ENCODE measurements at regions not wholly inside any gene's neighbourhood (a gene's known extent, or its start where the extent isn't known, plus 50 kb on each side); places are given as distances from the start of the nearest gene placed in this dataset.

DNA sequence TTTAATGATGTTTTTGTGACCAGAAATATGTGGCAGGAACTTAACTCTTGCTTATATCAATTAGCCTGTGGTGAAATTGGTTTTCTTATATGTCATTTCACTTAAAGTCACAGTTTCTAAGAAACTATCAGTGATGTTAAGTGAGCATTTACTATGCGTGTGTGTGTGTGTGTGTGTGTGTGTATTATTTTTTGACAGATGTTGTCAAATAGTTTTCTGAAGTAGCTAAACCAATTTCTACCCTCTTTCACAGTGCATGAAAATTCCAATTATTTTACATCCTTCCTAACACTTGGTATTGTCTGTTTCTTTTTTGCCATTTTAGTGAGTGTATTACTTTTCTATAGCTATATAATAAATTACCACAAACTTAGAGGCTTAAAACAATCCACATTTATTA is 122.1 kb upstream of the CAND1 start:
- no peak for DNase-seq (ENCODE audit: low read depth in 3 of 3)

- DNase-seq (ENCODE audit: low read depth in 3 of 3): no peak
These were observed 121.7 kb upstream of the CAND1 start for GRCh38 chr12:67147447-67147846.

DNA sequence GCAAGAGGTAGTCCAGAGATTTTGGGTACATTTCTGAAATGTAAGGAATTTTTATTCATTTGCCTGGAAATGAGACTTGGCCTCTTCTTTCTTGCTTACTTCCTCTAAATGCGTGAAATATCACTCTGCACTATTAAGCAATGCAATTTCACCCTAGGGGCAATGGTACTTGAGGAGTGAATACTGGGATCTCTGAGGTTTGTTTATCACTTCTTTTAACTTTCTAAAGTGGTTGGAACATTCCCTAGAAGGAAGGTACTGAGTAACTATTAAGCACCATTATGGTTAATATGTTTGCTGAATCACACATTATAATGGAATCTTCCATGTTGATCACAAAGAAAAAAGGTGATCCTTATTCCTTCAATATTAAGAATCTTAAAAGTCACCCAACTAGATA is 120.9 kb upstream of the CAND1 start:
- no peak for DNase-seq (ENCODE audit: low read depth in 3 of 3)

DNA sequence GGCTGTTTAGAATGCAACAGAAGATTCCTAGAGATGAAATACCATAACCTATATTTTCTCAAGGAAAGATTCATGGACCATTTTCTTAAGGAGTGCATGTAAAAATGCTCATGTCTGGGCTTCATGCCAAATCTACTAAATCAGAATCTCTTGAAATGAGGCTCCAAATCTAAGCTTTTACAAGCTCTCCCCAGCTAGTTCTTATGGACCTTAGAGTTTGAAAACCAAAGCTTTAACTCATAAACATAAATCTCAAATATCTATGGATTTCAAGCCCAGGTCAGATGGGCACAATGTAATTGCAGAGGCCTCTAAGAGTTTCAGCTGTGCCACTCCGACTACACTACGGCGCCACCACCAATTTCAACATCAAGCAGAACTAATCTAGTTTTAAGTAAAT is 117.3 kb upstream of the CAND1 start:
- DNase-seq (ENCODE audit: low read depth in 3 of 3): no peak

DNA sequence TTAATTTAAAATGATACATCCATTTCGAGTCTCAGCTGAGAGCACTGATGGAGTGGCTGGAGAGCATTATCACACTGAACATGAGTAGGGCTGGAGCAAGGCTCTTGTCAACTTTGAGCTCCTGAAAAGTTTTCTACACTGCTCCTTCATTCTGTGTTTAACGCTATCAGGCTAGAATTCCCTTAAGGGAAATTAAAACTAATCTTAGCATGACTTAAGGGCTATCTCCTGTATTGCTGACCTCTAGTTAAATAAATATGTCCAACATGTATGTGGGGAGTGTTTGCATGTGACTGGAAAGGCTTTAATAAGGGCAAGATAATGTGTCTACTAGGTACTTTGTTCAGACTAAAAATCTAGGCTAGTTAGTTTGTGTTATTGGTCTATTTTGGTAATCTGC is 116.7 kb upstream of the CAND1 start:
- DNase-seq (ENCODE audit: low read depth in 3 of 3): no peak

DNA sequence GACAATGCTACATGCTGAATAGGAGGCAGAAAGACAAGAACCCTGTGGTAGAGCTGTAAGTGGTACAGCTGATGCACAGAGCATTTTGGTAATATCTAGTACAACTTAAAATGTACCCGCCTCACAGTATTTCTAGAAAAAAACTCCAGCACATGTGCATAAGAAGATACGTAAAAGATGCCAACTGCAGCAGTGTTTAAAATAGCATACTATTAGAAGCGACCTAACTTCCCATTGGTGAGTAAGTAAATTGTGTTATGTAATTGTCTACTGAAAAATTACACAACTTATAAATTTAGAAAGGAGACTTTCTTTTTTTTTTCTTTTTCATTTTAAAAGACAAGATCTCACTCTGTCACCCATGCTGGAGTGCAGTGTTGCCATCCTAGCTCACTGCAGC is 114.3 kb upstream of the CAND1 start:
- DNase-seq (ENCODE audit: low read depth in 3 of 3): no peak

DNA sequence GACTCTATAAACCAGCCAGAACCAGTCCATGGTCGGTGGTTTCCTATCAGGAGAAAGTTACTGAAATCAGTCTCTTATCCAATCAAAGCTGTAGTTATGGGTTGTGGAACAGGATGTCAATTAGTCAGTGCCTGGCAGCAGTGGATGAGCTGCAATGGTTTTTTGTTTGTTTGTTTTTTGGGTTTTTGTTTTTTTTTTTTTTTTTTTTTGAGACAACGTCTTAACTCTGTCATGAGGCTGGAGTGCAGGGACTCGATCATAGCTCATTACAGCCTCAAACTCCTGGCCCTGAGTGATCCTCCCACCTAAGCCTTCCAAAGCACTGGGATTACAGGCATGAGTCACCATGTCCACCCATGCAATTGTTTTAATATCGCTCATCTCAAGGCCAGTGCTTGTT is 113.3 kb upstream of the CAND1 start:
- DNase-seq (ENCODE audit: low read depth in 3 of 3): no peak

- DNase-seq (ENCODE audit: low read depth in 3 of 3): peak in 2 of 3 experiments; percentile 6 to 11
These were observed 107.7 kb upstream of the CAND1 start for GRCh38 chr12:67161322-67161918.

GRCh38 chr12:67173258-67173657 is 95.9 kb upstream of the CAND1 start:
- DNase-seq (ENCODE audit: low read depth in 3 of 3): no peak

GRCh38 chr12:67182551-67182950 is 86.6 kb upstream of the CAND1 start:
- DNase-seq (ENCODE audit: low read depth in 3 of 3): no peak

DNA sequence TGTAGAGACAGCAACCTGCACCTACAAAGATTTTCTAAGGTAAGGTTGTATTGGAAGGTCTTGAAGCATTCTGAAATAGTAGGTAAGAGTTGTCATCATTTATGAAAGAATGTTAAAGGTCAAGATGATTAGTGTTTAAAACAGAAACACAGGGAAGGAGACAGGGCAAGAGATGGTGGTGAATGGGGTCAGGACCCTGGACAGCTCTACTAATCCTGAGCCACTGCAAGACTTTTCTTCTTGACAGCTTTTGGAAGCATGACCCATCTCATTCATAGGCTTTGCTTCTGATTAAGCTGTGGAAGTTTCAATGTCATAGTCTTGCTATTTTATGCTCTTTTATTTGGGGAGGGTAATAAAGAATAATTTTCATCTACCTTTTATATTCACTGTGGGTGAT is 75.5 kb upstream of the CAND1 start:
- no peak for DNase-seq (ENCODE audit: low read depth in 3 of 3)

DNA sequence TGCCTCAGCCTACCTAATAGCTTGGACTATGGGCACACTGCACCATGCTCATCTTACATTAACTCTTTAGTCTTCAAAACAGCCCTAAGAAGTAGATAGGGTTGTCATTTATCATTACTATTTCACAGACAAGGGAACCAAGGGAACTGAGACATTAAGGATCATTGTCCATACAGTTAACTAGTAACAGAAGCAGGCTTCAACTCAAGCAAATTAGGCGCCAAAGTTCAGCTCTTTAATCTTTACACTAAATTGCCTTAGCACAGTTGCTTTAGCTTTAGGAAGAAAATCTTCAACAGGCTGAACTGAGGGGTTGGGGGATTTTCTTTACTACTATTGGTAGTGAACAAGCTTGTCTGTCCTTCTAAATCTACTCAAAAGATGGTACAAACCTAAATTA is 68.8 kb upstream of the CAND1 start:
- DNase-seq (ENCODE audit: low read depth in 3 of 3): no peak

DNA sequence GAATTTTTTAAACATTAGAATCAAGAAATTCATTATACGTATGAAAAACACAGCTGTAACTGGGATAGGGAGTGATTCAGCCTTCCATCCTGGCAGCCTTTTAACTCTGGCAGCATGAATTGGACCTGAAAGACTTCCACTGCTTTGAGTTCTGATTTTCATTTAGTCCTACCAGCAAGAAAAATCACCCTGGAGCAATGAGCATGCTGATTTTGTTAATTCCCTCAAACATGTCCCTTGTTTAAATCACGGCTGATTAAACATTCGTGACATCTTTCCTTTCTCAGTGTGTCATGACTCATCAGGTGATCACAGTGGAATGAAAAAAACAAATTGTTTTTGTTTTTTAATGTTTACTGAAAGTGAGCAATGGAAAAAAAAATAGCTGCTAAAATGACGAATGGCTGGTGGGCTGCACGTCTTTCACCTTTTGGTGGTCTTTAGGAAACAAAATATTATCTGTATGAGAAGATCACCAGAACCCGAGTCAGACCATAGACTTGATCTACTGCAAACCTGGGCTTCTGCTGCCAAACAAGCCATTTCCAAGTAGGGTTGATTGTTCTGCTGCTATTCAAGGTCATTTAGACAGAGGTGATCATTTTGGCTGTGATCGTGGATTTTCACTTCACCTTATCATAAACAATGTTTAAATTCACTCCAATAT is 67.0 kb upstream of the CAND1 start:
- no peak for DNase-seq (ENCODE audit: low read depth in 3 of 3)

- DNase-seq (ENCODE audit: low read depth in 3 of 3): no peak
These were observed 66.5 kb upstream of the CAND1 start for GRCh38 chr12:67202678-67203012.

GRCh38 chr12:67208281-67209067 is 60.7 kb upstream of the CAND1 start:
- DNase-seq (ENCODE audit: low read depth in 3 of 3): no peak

GRCh38 chr12:67211029-67211428 is 58.1 kb upstream of the CAND1 start:
- no peak for DNase-seq (ENCODE audit: low read depth in 3 of 3)

GRCh38 chr12:67211494-67211893 is 57.7 kb upstream of the CAND1 start:
- DNase-seq (ENCODE audit: low read depth in 3 of 3): no peak

DNA sequence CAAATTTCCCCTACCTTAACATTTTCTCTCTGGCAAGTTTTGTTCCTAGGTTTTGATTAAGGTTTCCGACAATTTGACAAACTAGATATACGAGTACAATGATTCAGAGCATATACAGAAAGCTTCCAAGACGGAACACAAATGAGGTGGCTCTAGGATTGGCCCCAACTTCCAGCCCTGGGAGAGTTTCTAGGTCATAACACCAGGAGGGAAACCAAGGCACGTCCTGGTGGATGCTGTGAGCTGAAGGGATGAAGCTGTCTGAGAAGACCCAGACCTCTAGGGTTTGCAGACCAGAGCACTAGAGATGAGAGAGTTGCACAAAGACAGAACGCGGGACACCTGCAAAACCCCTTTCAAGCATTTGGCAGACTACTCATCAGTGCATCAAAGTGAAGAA is 51.5 kb upstream of the CAND1 start:
- DNase-seq (ENCODE audit: low read depth in 3 of 3): no peak

Measured in stimulated activated CD4-positive, alpha-beta T cell treated with anti-CD3 and anti-CD28 coated beads, TNF-alpha, amount 100 ng/mL, for 24 hours (primary cell).